OCI-LY7 (cell line): ENCODE measurements at regions not wholly inside any gene's neighbourhood (a gene's known extent, or its start where the extent isn't known, plus 50 kb on each side); places are given as distances from the start of the nearest gene placed in this dataset.

Experiments
- EZH2phosphoT487 ChIP-seq: fragments of 200-600 bp; sonication (generic); IDR thresholded peaks from 2 replicates; pipeline ENCODE4 v1.6.1; 2018; ENCODE audit warnings: low read depth, borderline replicate concordance, mild to moderate bottlenecking, mixed run types, antibody characterized with exemption, low read length, moderate library complexity, mixed read lengths
- TF ChIP-seq, protein P1 (sequence below): fragments of 200-600 bp; sonication (generic); conservative IDR thresholded peaks from 2 replicates; pipeline ENCODE4 v1.5.1; 2014; ENCODE audit warnings: mild to moderate bottlenecking, antibody characterized with exemption, low read length, moderate library complexity, mixed read lengths

GRCh38 chr1:5738911-5739462 lies 253.2 kb downstream of the NPHP4 start:
- TF ChIP-seq, protein P1, sequence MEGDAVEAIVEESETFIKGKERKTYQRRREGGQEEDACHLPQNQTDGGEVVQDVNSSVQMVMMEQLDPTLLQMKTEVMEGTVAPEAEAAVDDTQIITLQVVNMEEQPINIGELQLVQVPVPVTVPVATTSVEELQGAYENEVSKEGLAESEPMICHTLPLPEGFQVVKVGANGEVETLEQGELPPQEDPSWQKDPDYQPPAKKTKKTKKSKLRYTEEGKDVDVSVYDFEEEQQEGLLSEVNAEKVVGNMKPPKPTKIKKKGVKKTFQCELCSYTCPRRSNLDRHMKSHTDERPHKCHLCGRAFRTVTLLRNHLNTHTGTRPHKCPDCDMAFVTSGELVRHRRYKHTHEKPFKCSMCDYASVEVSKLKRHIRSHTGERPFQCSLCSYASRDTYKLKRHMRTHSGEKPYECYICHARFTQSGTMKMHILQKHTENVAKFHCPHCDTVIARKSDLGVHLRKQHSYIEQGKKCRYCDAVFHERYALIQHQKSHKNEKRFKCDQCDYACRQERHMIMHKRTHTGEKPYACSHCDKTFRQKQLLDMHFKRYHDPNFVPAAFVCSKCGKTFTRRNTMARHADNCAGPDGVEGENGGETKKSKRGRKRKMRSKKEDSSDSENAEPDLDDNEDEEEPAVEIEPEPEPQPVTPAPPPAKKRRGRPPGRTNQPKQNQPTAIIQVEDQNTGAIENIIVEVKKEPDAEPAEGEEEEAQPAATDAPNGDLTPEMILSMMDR: no peak
- no peak for TF ChIP-seq EZH2phosphoT487
